Fibroblast of peridontal ligament (primary cell): ENCODE measurements at regions not wholly inside any gene's neighbourhood (a gene's known extent, or its start where the extent isn't known, plus 50 kb on each side); places are given as distances from the start of the nearest gene placed in this dataset.
A peak's percentile ranks its signal among the peaks of the same experiment; 100 is the strongest.
"Not testable (repeated sequence)": the region's sequence is repeated elsewhere in the genome, so short reads cannot be mapped to it uniquely, and the experiment has no call there.

ENCODE experiments used
- DNase-seq: peaks from one replicate; pipeline ENCODE4 v3.0.0-alpha.2; 2010; ENCODE audit errors: extremely low read depth

DNA sequence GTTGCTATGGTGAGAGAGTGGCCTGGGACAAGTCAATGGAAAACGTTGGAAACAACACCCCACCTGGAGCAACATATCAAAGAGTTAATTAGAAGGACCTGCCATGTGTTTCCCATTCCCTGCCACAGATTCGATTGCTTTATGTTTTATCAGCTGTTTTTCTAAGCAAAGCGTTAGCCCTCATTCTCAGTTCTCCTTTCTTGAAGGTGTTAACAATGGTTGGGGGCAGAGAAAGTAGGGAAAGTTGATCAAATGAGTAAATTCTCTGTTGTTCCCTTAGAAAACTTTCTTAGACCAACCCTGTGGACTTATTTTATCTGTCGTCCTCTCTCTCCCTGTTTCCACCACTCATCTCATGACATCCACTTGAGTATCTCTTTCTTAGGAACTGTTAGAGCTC lies 102.5 kb downstream of the ADAMTS15 start:
- no peak for DNase-seq

DNA sequence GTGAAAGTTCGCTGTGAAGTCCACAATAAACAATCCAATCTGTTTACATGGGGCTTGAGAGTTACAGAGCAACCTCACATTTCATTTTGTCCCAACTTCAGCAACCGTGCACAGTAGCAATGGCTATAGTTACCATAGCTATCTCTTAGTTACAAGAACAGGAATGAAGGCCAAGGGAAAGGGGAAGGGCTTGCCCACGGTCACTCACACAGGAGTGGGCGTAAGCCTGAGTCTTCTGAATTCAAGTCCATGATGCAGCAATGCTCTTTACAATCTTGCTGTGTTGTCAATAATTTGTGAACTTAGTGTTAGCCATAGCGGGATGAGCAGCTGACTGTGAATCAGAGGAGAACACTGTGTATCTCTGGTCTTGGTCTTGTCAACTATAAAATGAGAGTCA lies 102.9 kb downstream of the ADAMTS15 start:
- DNase-seq: no peak

DNA sequence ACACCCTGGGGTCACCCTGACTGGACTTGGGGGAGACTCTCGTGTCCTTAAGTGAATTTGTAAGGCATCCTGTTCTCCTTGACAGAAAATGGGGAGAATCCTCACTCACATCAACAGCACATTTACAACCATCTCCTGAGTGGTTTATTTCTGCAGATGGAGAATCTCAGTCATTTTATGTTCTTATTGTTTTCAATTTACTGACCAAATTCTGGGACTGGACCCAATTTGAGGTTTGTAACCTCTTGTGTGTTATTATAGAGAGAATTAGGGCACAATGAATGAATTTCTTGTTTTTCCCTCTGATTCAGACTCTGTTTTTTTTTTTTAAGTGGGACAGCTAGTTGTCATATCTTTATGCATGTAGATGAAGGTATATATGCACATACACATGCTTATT lies 104.9 kb downstream of the ADAMTS15 start:
- peak; percentile 84 for DNase-seq

DNA sequence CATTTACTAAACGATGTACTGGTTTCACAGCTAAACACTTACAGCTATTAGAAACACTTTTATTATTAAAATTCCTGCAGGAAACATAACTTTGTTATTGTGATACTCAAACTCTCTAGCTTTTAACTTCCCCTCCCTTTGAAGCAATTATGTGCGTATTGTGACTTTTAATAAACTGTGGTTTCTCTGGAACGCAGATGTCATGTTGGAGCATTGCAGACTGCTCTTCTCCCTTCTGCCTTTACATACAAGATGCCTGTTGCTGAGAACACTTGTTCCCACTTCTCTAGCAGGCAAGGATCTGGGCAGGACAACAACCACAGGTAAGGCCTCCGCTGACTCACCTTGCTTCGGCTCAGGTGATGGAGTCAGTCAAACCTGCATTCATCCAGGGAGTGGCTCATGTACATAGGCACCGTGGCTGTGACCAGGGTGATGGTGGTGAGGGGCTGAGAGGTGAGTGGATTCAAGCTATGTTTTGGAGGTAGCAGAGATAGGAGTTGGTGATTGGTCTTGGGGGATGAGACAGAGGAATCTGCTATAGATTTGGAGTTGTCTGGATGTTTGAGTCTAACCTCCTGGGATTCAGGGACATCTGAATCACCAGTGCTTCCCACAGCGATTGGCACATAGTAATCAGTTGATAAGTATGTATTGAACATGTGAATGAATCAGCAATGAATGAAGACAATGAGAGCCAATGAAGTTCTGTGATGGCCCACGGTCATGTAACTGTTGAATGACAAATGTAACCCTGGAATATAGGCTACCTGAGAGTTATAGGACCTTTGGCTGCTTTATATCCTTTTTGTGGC lies 106.0 kb downstream of the ADAMTS15 start:
- no peak for DNase-seq

DNA sequence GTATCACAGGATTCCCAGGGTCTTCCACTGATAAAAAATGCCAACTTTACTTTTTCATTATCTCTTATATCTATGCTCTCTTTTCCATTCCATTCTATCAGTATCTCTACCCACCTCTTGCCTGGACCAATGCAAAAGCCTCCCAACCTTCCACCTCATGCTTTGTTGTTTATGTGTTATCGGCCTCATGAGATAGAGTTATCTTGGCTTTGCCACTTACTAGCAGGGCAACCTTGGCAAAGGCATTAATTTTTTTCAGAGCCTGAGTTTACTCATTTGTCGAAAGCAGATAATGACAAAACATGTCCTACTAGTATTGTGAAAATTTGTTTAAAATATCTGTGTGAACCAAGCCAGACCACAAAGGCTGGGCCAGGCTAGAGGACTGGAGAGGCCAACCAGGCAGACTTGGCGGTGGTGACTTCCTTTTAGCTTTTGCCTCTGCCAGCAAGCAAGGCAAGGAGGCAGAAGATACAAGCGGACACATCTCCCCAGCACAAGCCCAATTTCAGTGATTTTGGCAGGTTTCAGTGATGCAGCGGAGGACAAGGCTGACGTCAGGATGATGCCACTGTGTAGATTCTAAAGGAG lies 106.9 kb downstream of the ADAMTS15 start:
- DNase-seq: peak; percentile 64

DNA sequence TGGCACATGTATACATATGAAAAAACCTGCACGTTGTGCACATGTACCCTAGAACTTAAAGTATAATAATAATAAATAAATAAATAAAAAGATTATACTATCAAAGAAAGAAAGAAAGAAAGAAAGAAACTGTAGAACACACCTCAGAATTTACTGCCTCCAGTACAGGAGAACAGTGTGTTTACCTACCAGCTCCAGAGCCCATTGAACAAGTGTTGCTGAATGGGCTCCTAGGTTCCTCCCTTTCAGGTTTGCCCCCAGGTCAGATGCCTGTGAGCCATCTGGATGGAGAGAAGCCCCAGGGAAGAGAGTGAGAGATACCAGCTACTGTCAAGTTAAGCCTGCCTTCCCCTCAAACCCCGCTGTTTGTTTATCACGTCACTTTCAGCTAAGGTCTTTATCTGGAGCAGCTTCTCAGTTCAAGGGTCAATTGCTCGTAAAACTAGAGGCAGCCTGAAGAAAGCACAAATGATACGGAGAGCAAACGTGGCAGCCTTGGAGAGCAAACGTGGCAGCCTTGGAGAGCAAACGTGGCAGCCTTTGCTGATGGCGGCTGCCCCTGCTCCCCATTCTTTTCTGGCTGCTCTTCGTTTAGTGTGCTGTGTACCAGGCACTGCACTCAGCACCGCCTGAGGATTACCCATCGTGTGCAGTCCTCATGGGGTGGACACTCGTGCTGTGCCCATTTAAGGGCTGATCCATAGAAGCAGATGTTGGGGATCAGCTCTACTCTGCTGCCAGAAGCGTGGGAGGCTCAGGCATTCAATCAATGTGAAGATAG lies 111.7 kb downstream of the ADAMTS15 start:
- no peak for DNase-seq

DNA sequence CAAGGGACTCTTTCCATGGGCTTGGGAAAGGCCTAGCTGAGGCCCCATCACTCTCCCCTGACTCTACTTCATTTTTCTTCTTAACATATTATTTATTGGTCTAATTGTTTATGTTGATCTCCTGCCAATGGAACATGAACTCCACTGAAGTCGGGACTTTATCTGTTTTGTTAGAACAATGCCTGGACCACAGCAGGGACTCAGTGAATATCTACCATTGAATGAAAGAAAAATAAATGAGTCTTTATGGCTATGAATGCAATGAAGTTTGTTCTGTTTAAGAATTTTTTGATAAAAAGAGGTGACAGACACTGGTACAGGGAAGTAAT lies 112.3 kb downstream of the ADAMTS15 start:
- no peak for DNase-seq

DNA sequence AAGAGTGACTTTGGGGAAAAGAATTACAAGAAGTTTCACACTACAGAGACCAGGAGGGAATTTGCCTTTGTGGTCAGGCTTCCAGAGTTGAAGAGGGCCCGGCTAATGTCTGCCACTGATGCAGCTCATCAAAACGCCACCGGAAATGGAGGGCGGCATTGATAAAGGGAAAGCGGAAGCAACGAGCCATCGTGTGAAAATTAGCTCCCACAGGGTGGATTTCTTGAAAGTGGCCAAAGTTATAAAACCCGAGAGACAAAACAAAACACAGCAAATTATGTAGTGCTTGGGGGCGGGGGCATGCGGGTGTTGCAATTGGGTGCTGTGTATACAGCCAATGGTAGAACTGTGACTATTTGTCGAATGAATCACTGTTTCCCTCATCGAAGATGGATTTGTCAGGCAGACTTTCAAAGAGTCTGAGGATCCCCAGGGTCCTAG lies 113.0 kb downstream of the ADAMTS15 start:
- peak; percentile 29 for DNase-seq

DNA sequence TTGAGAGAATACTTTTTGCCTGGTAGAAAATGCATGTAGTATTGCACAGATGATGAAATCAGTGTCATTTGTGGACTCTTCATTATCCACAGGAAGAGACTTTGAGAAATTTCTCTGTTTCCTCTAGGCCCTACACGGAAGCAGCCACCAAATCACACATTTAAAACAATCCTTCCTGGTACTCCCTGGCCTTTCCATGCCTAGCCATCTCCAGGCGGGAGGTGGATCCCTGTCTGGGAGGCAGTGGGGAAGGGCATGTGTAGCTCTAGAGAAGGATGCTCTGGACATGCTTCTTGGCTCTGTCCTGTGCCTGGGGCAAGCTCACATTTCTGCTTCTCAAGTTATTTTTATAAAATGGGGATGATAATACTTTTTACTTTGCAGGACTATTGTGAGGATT lies 114.1 kb downstream of the ADAMTS15 start:
- DNase-seq: no peak

DNA sequence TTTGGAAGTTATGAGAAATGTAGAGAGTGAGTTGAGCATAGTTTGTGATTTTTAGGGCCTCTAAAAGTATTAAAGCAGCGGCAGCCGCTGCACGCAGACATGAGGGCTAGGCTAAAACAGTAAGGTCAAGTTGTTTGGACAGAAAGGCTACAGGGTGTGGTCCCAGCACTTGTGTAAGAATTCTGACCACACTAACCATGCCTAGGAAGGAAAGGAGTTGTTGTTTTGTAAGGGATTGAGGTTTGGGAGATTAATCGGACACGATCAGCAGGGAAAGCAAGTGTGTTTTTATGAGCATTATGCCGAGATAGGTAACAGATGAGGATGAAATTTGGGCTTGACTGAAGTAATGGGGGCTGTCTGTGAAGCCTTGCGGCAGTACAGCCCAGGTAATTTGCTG lies 117.9 kb downstream of the ADAMTS15 start:
- not testable (repeated sequence) for DNase-seq

DNA sequence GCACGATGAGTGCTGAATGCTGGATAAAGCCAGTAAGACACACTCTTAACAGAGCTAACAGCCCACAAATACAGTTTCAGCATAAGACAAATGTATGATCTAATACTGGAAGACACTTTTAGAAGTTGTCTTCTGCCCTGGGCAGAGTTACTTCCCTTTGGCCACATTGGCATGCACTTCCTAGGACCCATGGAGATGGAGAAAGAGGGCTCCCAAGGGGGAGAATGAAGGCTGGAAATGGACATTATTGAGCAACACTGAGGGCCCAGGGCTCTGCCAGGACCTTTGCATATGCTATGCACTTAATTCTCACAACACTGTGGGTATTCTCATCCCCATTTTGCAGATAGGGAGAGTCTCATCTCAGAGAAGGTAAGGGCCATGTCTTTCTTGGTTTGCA lies 123.1 kb downstream of the ADAMTS15 start:
- DNase-seq: no peak

DNA sequence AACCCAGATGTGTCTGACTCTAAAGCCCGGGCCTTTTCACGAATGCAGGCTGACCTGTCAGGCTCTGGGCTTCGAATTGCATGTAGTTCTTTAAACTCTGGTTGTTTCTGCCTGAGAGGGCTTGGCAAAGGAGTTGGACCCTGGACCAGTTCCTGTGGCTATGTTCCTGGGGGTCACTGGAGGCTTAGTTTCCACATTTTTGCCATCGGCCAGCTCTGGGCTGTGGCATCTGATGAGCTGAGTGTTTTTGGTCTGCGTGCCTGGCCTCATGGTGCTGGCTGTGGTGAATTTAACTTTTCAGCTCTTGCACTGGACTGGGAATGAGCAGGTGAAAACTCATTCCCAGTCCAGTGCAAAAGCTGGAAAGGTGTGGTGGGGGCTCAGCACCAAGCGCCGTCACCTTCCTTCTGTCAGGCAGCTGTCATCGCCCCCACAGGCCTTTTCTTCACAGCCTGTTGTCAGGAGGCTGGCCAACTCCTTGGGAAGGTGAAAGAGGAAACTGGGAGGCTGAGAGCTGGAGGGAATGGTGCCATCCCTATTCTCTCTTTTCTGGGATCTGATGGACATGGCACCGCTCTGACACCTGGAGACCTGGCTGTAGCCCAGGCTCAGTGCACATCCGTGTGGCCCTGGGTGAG lies 123.6 kb downstream of the ADAMTS15 start:
- no peak for DNase-seq

DNA sequence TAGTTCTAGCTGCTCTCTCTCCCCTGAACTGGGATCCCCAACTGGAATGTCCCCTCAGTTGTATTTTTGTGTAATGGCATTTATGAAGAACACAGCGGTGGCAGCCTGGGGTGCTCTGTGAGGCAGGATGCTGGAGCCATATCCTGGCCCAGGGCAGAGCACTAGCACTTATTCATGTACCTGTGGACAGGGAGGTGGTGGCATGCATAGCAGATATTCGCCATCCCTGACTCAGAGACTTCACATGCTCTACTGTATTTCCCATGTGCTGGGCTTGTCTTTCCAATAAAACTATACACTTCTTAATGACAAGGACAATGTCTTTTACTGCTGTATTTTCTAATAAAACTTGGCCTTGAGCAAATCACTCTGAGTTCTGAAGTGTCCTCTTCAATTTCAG lies 125.3 kb downstream of the ADAMTS15 start:
- DNase-seq: no peak

DNA sequence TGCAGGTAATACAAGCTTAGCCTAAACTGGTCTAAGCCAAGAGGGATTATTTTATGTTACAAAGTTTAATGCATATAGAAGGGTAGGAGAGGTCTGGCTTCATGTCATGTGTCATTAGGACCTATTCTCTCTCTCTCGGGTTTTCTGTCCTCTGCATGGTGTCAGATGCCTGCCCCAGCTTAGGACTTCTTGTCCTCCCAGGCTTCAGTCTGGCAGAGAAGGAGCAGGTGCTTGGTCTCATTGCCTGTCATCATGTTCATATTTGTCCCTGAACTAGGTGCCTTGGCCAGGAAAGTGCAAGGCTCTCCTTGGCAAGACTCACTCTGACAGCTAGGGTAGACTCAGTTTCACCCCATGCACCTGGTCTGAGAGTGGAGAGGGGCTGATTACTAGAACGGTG lies 126.3 kb downstream of the ADAMTS15 start:
- DNase-seq: no peak

DNA sequence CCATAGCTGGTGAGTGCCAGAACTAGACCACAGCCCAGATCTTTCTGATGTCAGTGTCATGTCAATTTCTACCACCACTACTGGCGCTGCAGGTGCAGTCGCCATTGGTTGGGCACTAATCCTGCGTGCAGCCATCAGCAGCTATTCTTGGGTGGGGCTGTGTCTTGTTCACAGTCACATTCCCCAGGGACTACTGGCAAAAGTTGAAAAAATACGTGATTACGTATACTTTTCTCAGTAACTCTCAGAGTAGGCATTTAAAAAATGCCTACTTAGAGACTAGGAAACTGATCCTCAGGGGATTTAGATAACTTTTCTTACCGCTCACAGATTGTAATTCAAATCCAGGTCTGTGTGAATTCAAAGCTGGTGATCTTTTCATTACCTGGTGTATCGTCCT lies 127.7 kb downstream of the ADAMTS15 start:
- DNase-seq: no peak

DNA sequence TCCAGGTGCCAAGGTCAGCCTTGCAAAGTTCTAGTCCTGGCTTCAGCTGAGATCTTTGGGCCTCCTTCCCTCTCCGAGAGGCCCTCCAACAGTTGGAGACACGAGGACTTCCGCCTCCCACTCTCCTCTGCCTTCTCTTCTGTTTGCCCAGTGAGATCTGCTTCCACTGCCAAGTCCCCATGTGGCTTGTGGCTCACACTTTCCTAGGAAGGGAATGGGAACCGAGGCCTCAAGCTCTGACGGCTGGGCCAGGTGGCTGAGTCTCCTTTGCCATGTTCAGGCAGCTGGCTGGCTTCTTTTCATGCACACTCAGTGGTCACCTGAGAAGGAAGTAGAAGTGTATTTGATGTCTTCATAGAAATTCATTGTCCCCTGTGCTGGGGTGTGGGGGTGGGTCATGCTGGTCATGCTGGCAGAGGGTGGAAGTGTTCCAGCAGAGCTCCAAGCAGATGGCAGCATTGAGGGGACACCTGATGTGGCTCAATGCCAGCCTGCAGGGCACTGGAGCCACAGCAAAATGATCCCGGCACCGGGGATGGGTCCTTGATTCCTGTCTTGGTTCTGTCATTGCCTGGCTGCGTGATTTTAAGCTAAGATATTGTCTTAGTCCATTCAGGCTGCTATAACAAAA lies 130.4 kb downstream of the ADAMTS15 start:
- no peak for DNase-seq

DNA sequence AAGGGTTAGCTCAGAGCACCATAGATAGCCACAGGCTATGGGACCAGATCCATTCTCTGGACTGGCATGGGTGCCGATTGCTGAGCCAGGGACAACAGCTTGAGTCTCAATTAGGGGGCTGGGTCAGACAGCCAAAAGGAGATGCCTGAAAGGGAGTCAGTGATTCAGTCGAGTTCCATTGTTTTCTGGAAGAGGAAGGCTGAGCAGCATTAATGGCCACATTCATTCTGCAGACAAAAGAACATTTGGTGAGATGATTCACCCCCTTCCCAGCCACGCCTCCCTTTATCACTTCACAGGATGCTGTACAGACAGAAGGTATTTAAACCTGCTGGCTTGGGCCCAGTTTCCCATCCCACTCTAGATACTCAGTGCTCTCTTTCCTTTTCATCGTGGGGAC lies 131.9 kb downstream of the ADAMTS15 start:
- DNase-seq: no peak

DNA sequence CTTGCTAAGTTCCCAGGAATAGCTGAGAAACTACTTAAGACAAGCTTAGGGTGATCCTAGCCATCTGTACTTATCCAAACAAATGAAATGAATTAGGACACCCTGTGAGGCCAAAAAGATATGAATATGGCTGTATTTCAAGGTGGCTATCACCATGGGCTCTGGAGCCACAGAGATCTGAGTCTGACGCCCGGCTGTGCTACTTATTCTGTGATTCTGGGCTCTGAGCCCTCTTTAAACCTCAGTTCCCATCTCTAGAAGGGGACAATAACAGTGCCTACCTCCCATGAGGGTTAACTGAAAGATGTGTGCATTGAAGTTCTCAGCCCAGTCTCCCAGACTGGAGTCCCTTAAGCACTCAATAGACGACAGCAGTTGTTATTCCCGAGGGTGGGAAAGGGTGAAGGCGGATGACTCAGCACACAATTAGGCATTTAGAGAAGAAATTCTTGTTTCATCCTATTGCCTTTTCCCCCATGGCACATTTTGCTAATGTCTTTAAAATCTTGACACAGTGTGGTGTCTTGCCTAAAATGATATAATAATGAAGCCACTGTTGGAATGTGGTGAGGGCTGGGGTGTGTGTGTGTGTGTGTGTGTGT lies 132.5 kb downstream of the ADAMTS15 start:
- DNase-seq: peak; percentile 41

DNA sequence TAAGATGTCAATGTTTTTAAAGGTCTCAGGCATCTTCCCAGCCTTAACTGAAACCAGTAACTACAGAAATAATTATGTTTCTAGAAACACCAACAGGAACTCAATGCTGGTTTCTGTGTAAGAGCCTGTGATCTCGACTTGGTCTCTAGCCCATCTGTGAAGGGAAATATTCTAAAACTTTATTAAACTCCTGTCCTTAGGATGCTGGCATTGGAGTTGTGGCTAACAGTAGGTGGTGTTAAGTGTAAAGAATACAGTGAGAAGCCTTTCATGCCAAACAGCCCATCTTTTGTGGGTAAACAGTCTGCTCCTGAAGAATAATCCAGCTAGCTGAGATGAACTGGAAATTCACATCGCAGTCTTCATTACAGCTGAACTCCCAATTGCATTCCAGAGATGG lies 133.2 kb downstream of the ADAMTS15 start:
- DNase-seq: peak; percentile 33

DNA sequence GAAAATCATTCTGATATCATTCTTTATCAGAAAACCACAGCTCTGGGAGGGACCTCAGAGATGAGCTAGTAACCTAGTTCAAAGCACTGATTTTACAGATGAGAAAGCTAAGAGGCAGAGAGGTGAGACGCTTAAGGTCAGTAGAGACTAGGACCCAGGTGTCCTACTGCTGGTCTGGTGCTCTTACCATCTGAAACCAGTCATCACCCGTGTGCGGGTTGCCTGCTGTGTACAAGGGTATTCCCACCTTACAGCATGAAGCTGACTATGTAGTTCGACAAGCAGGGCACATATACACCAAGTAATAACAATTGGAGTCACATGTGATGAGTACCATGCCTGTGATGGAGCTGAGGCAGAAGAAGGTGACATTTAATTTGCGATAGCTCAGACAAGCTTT lies 133.7 kb downstream of the ADAMTS15 start:
- no peak for DNase-seq

DNA sequence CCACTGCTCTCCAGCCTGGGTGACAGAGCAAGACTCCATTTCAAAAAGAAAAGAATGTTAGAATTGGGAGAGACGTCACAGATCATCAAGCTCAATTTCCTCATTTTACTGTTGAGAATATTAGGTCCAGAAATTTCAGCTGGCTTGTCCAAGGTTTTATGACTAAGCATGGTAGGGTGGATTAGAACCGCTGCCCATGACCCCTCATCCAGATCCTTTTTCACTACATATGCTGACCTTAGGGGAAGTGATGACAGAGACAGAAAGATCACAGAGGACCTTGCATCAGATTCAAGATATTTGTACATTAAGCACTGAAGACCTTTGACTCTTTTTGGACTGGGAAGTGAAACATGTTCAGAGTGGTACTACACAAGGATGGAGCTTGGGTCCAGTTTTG lies 134.5 kb downstream of the ADAMTS15 start:
- no peak for DNase-seq

DNA sequence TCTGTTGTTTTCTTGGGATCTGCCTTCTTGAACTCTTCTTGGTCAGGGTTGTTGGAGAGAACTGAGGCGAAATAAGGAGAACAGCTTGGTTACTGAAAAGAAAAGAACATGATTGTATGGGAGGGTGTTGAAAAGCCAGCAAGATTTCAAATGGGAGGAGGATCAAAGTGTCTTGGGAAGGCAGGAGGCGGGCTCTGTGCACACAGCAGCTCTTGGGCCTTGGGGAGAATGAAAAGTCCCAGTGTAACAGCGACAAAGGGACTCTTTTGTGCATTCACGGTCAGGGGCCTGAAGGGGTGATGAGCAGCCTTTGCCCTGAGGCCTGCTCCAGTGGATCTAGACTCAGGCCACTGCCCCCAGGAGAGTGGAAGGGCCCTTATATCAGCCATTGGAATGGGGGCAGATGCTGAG lies 135.4 kb downstream of the ADAMTS15 start:
- DNase-seq: no peak
